RPMI8226 (cell line): ENCODE measurements at regions not wholly inside any gene's neighbourhood (a gene's known extent, or its start where the extent isn't known, plus 50 kb on each side); places are given as distances from the start of the nearest gene placed in this dataset.

Experiments
- DNase-seq: peaks from one replicate; pipeline ENCODE4 v3.0.0-alpha.2; 2015

GRCh38 chr6:54719131-54719530 is 127.4 kb upstream of the FAM83B start:
- no peak for DNase-seq

GRCh38 chr6:54719633-54720032 is 126.9 kb upstream of the FAM83B start:
- no peak for DNase-seq

GRCh38 chr6:54722328-54722727 is 124.2 kb upstream of the FAM83B start:
- no peak for DNase-seq

- DNase-seq: no peak
Observed at GRCh38 chr6:54729716-54730115, 116.9 kb upstream of the FAM83B start.

GRCh38 chr6:54730767-54731630 is 115.6 kb upstream of the FAM83B start:
- no peak for DNase-seq

- peak; percentile 39 for DNase-seq
Observed at GRCh38 chr6:54737247-54737646, 109.3 kb upstream of the FAM83B start.

- DNase-seq: no peak
Observed at GRCh38 chr6:54747955-54748354, 98.6 kb upstream of the FAM83B start.

- DNase-seq: no peak
Observed at GRCh38 chr6:54754406-54754805, 92.2 kb upstream of the FAM83B start.

- no peak for DNase-seq
Observed at GRCh38 chr6:54758340-54758739, 88.2 kb upstream of the FAM83B start.

GRCh38 chr6:54768494-54768893 is 78.1 kb upstream of the FAM83B start:
- DNase-seq: no peak

GRCh38 chr6:54770328-54770727 is 76.2 kb upstream of the FAM83B start:
- DNase-seq: no peak

- DNase-seq: no peak
Observed at GRCh38 chr6:54771968-54772367, 74.6 kb upstream of the FAM83B start.

GRCh38 chr6:54772610-54773009 is 74.0 kb upstream of the FAM83B start:
- DNase-seq: no peak

GRCh38 chr6:54775576-54775975 is 71.0 kb upstream of the FAM83B start:
- no peak for DNase-seq

- DNase-seq: no peak
Observed at GRCh38 chr6:54776891-54777290, 69.7 kb upstream of the FAM83B start.

- DNase-seq: no peak
Observed at GRCh38 chr6:54778731-54779130, 67.8 kb upstream of the FAM83B start.

GRCh38 chr6:54784011-54784410 is 62.6 kb upstream of the FAM83B start:
- DNase-seq: no peak

- no peak for DNase-seq
Observed at GRCh38 chr6:54786154-54786553, 60.4 kb upstream of the FAM83B start.

GRCh38 chr6:54787825-54788224 is 58.7 kb upstream of the FAM83B start:
- no peak for DNase-seq
